ENCODE measurements at regions not wholly inside any gene's neighbourhood (a gene's known extent, or its start where the extent isn't known, plus 50 kb on each side); places are given as distances from the start of the nearest gene placed in this dataset.

- Histone ChIP-seq H3K27ac (no peak overlapping the region), H3K9me3 (ENCODE audit: low read depth) (peaks cover 2% of the 10 kb centered on the region), H3K4me3 (no peak overlapping the region), H3K4me1 (ENCODE audit: low read depth) (no peaks in the 10 kb centered on the region), H3K27me3 (no peaks in the 10 kb centered on the region), H3K36me3 (no peaks in the 10 kb centered on the region)
- DNase-seq (ENCODE audit: low read depth in 1 of 2, low spot score in 1 of 2) = no peak
- TF ChIP-seq CTCF (IDR thresholded peaks at IDR 0.05; ENCODE audit: low read depth, low read length) = no peak
Measured at GRCh38 chr13:63882052-63882451, 2466.4 kb upstream of the PCDH20 start.

- H3K9me3 ChIP-seq (ENCODE audit: low read depth) = peaks cover 2% of the 10 kb centered on the region
- H3K27ac ChIP-seq = no peak overlapping the region
- no peak for DNase-seq (ENCODE audit: low read depth in 1 of 2, low spot score in 1 of 2)
- no peaks in the 10 kb centered on the region for H3K4me1 ChIP-seq (ENCODE audit: low read depth)
- H3K36me3 ChIP-seq = no peaks in the 10 kb centered on the region
- no peak overlapping the region for H3K4me3 ChIP-seq
- no peak for TF ChIP-seq CTCF (IDR thresholded peaks at IDR 0.05; ENCODE audit: low read depth, low read length)
- H3K27me3 ChIP-seq = no peaks in the 10 kb centered on the region
Measured at GRCh38 chr13:63880705-63881104, 2465.1 kb upstream of the PCDH20 start.

- DNase-seq (ENCODE audit: low read depth in 1 of 2, low spot score in 1 of 2) = no peak
- TF ChIP-seq CTCF (IDR thresholded peaks at IDR 0.05; ENCODE audit: low read depth, low read length) = no peak
- no peaks in the 10 kb centered on the region for H3K36me3 ChIP-seq
- H3K4me1 ChIP-seq (ENCODE audit: low read depth) = no peaks in the 10 kb centered on the region
- H3K9me3 ChIP-seq (ENCODE audit: low read depth) = no peaks in the 10 kb centered on the region
- H3K27me3 ChIP-seq = no peaks in the 10 kb centered on the region
- H3K4me3 ChIP-seq = no peak overlapping the region
- no peak overlapping the region for H3K27ac ChIP-seq
Measured at GRCh38 chr13:63873936-63874335, 2458.3 kb upstream of the PCDH20 start.

GRCh38 chr13:63864171-63864902 is 2448.7 kb upstream of the PCDH20 start:
- H3K36me3 ChIP-seq = no peaks in the 10 kb centered on the region
- DNase-seq (ENCODE audit: low read depth in 1 of 2, low spot score in 1 of 2) = peak in 1 of 2 donors; percentile 2
- no peaks in the 10 kb centered on the region for H3K27me3 ChIP-seq
- no peak for TF ChIP-seq CTCF (IDR thresholded peaks at IDR 0.05; ENCODE audit: low read depth, low read length)
- H3K4me3 ChIP-seq = no peak overlapping the region
- no peaks in the 10 kb centered on the region for H3K4me1 ChIP-seq (ENCODE audit: low read depth)
- H3K27ac ChIP-seq = no peak overlapping the region
- H3K9me3 ChIP-seq (ENCODE audit: low read depth) = no peaks in the 10 kb centered on the region

- no peak overlapping the region for H3K4me3 ChIP-seq
- H3K4me1 ChIP-seq (ENCODE audit: low read depth) = no peaks in the 10 kb centered on the region
- DNase-seq (ENCODE audit: low read depth in 1 of 2, low spot score in 1 of 2) = peak in 1 of 2 donors; percentile 3
- H3K27ac ChIP-seq = no peak overlapping the region
- H3K9me3 ChIP-seq (ENCODE audit: low read depth) = no peaks in the 10 kb centered on the region
- no peak for TF ChIP-seq CTCF (IDR thresholded peaks at IDR 0.05; ENCODE audit: low read depth, low read length)
- H3K27me3 ChIP-seq = no peaks in the 10 kb centered on the region
- H3K36me3 ChIP-seq = no peaks in the 10 kb centered on the region
Measured at GRCh38 chr13:63855457-63856118, 2439.9 kb upstream of the PCDH20 start.
